ENCODE measurements at regions not wholly inside any gene's neighbourhood (a gene's known extent, or its start where the extent isn't known, plus 50 kb on each side); places are given as distances from the start of the nearest gene placed in this dataset.

DNA sequence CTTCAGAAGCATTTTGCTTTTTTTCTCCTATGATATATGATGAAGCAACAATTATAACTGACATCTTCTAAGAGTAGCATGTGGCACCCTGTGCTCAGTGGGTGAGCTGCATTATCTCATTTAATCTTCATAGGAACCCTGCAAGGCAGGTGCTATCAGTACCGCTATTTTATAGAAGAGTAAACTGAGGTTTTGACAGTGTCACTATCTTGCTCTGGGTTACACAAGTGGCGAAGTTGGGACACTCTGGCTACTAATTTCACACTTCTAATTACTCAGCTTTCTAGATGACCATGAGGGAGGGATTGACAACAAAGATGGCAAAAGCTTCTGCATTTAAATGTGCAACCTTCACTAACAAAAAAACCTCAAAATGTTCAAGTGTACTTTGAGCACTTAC, 76.9 kb upstream of the CAMK2D start:
- Mint-ChIP-seq H3K36me3 (ENCODE audit: low read depth) (no peaks in the 10 kb centered on the region), H3K4me3 (no peak overlapping the region), H3K27me3 (ENCODE audit: low read depth) (no peaks in the 10 kb centered on the region), H3K9me3 (no peaks in the 10 kb centered on the region), H3K4me1 (peaks cover 8% of the 10 kb centered on the region), H3K27ac (no peak overlapping the region)
- TF ChIP-seq, protein P1, sequence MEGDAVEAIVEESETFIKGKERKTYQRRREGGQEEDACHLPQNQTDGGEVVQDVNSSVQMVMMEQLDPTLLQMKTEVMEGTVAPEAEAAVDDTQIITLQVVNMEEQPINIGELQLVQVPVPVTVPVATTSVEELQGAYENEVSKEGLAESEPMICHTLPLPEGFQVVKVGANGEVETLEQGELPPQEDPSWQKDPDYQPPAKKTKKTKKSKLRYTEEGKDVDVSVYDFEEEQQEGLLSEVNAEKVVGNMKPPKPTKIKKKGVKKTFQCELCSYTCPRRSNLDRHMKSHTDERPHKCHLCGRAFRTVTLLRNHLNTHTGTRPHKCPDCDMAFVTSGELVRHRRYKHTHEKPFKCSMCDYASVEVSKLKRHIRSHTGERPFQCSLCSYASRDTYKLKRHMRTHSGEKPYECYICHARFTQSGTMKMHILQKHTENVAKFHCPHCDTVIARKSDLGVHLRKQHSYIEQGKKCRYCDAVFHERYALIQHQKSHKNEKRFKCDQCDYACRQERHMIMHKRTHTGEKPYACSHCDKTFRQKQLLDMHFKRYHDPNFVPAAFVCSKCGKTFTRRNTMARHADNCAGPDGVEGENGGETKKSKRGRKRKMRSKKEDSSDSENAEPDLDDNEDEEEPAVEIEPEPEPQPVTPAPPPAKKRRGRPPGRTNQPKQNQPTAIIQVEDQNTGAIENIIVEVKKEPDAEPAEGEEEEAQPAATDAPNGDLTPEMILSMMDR (IDR thresholded peaks at IDR 0.05; ENCODE audit: unreplicated experiment in 3 of 3) = no peak

DNA sequence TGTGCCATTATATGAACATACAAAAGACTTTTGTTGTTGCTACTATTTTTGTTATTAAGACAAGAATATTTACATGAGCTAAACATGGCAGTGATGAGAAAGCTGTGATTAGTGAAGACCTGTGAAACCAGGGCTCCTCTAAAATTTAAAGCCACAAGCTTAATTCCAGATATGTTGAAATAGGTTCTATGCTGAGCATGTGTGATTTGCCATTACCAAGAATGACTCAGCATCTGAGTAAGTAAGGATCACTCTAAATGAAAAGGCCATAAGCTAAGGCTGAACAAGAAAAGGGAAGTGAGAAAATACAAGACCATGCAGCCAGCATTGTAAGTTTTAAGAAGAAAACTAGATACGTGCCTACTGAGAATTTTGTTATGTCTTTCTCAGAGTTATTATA, 75.9 kb upstream of the CAMK2D start:
- Mint-ChIP-seq H3K4me1 (peaks cover 8% of the 10 kb centered on the region), H3K4me3 (no peak overlapping the region)
- TF ChIP-seq, protein P1 (IDR thresholded peaks at IDR 0.05; ENCODE audit: unreplicated experiment in 3 of 3) = no peak

DNA sequence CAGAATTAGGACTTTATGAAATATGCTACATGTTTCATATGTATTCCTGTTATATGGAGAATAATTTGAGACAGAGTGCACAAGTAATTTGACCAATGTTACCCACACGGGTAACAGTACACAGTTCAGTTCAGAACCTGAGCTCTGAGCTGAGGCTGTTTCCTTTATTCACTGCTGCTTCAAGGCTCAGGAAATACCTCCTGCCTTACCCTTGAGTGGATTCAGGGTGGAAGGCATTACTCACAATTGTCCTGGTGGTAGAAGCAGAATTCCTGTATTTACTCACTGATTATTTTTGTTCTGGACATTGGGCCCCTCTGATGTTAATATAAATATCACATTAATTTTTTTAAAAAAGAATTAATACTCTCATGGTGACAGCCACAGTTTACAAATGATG, 73.5 kb upstream of the CAMK2D start:
- peaks cover 8% of the 10 kb centered on the region for H3K4me1 Mint-ChIP-seq
- TF ChIP-seq, protein P1 (IDR thresholded peaks at IDR 0.05; ENCODE audit: unreplicated experiment in 3 of 3) = no peak
- no peaks in the 10 kb centered on the region for H3K27me3 Mint-ChIP-seq (ENCODE audit: low read depth)
- no peaks in the 10 kb centered on the region for H3K36me3 Mint-ChIP-seq (ENCODE audit: low read depth)
- no peaks in the 10 kb centered on the region for H3K9me3 Mint-ChIP-seq
- no peak overlapping the region for H3K4me3 Mint-ChIP-seq
- H3K27ac Mint-ChIP-seq = peak overlapping the region in 1 of 3 experiments; percentile 69

More for the DNA sequence above, 75.9 kb upstream of the CAMK2D start:
- H3K36me3 Mint-ChIP-seq (ENCODE audit: low read depth) = no peaks in the 10 kb centered on the region
- no peaks in the 10 kb centered on the region for H3K27me3 Mint-ChIP-seq (ENCODE audit: low read depth)
- H3K9me3 Mint-ChIP-seq = no peaks in the 10 kb centered on the region
- H3K27ac Mint-ChIP-seq = no peak overlapping the region

DNA sequence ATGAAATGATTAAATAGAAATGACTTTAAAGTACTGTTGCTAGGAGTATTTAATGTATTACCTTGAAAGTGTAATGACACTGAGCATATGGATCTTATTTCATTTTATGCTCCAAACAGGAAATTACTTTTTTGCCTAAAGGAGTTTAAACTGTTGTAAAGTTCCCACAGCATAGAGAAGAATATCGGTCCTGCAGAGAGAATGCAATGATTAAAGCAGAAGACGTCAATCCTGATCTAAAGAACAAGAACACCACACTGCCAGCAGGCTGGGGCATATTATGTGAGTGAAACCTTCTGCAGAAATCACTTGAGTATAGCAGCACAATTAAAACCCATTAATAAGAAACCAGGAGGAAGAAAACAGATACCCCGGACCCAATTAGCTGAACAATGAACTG, 72.8 kb upstream of the CAMK2D start:
- TF ChIP-seq, protein P1 (IDR thresholded peaks at IDR 0.05; ENCODE audit: unreplicated experiment in 3 of 3) = no peak
- Mint-ChIP-seq H3K27me3 (ENCODE audit: low read depth) (no peaks in the 10 kb centered on the region), H3K27ac (peak overlapping the region in 1 of 3 experiments; percentile 69), H3K4me3 (peak overlapping the region in 1 of 3 experiments; percentile 24), H3K36me3 (ENCODE audit: low read depth) (no peaks in the 10 kb centered on the region), H3K9me3 (no peaks in the 10 kb centered on the region), H3K4me1 (peaks cover 8% of the 10 kb centered on the region)

DNA sequence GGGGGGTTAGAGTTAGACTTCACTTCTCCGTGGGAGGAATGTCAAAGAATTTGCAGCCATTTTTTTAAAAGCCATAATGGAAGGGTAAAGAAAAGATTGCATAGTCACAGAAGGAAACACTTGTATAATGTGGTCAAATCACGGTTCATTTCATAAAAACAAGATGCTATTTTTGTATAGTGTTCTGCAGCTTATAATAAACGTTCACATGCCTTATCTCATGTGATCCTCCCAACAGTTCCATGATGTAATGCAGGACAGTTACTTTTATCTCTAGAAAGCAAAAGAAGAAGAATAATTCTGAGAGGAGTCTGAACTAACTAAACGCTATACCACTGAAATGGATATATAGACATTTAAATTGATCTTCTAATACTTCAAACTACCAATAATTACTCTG, 71.3 kb upstream of the CAMK2D start:
- Mint-ChIP-seq H3K4me1 (peaks cover 8% of the 10 kb centered on the region), H3K4me3 (no peak overlapping the region), H3K27ac (no peak overlapping the region), H3K27me3 (ENCODE audit: low read depth) (no peaks in the 10 kb centered on the region), H3K36me3 (ENCODE audit: low read depth) (no peaks in the 10 kb centered on the region), H3K9me3 (no peaks in the 10 kb centered on the region)
- TF ChIP-seq, protein P1 (IDR thresholded peaks at IDR 0.05; ENCODE audit: unreplicated experiment in 3 of 3) = no peak

DNA sequence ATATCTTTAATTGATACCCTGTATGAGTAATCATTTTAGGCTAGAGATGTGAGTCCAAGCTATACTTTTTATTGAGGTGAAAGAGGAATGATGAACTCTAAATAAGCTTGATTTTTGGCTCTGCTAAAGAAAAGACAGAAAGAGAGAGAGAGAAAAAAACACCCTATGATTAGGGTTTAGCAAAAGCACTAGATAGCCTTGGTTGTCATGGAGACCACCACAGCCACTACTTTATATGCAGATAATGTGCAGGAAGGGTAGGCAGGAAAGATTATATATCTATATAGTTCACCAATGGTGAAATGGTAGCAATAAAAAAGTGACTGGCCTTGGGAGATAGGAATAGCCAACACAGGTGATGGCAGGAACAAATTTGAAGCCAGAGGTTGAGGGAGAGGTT, 69.9 kb upstream of the CAMK2D start:
- Mint-ChIP-seq H3K27ac (no peak overlapping the region), H3K9me3 (no peaks in the 10 kb centered on the region), H3K4me1 (peaks cover 8% of the 10 kb centered on the region), H3K4me3 (no peak overlapping the region), H3K27me3 (ENCODE audit: low read depth) (no peaks in the 10 kb centered on the region), H3K36me3 (ENCODE audit: low read depth) (no peaks in the 10 kb centered on the region)
- TF ChIP-seq, protein P1 (IDR thresholded peaks at IDR 0.05; ENCODE audit: unreplicated experiment in 3 of 3) = no peak
